GM19455 (cell line): ENCODE measurements at regions not wholly inside any gene's neighbourhood (a gene's known extent, or its start where the extent isn't known, plus 50 kb on each side); places are given as distances from the start of the nearest gene placed in this dataset.

Experiments
- ATAC-seq: cut with Tn5 transposase; IDR thresholded peaks from one replicate; pipeline ENCODE4 v1.9.1; 2021; ENCODE audit not compliant: unreplicated experiment

GRCh38 chr11:92317721-92318120, 93.1 kb downstream of the FAT3 start:
- ATAC-seq, result no peak

DNA sequence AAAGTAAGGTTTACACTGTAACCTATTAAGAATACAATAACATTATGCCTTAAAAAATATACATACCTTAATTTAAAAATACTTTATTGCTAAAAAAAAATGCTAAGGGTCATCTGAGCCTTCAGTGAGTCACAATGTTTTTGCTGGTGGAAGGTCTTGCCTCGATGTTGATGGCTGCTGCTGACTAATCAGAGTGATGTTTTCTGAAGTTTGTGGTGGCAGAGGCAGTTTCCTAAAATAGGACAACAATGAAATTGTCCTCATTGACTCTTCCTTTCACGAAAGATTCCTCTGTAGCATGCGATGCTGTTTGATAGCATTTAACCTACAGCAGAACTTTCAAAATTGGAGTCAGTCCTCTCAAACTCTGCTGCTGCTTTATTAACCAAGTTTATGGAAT, 97.6 kb downstream of the FAT3 start:
- no peak for ATAC-seq

GRCh38 chr11:92324890-92325289, 100.3 kb downstream of the FAT3 start:
- ATAC-seq, result no peak

- no peak for ATAC-seq
These were observed 100.8 kb downstream of the FAT3 start for GRCh38 chr11:92325416-92325815.

DNA sequence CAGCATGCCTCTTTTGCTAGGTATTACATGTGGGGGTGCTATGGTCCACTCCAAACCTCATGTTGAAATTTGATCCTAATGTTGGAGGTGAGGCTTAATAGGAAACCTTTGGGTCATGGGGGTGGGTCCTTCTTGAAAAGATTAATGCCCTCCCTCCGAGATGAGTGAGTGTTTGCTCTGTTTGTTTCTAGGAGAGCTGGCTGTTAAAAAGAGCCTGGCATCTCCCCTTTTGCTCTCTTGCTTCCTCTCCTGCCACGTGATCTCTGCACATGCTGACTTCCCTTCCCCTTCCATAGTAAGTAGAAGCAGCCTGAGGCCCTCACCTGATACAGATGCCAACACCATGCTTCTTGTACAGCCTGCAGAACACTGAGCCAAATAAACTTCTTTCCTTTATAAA, 104.5 kb downstream of the FAT3 start:
- ATAC-seq, result no peak

DNA sequence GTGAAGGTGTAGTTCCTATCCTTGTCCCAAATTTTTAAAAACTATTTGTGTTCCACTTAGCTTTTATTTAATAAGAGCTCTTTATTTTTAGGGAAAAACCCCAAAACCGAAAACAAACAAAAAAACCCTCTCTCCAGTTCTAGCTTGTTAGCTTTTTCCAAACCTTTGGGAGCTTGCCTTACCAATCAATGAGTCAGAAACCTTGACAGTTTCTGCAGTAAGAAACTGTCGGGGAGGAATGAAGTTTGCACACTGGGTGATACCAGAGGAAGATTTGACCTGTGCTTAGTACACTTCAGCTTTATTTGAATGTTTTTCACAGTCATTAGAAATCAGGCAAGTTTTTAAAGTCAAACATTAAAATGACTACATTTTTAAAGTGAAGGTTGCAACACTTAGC, 105.0 kb downstream of the FAT3 start:
- ATAC-seq, result no peak

DNA sequence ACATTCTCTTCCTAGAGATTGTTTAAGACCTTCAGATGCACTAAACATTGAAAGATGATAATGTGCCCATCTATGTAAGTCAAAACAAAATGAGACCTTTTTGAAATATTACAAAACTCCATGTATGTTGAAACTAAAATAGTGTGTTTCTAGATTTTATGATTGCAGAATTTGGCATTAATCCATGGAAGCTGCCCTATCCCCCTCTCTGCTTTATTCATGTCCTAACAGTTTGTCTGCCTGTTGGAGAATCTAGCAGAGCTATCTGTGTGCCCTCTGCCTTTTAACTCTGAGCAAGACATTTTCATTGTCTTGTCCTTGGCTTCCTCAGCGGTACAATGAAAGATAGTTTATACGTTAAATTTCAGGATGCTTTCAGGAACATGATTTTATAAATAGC, 105.5 kb downstream of the FAT3 start:
- no peak for ATAC-seq

DNA sequence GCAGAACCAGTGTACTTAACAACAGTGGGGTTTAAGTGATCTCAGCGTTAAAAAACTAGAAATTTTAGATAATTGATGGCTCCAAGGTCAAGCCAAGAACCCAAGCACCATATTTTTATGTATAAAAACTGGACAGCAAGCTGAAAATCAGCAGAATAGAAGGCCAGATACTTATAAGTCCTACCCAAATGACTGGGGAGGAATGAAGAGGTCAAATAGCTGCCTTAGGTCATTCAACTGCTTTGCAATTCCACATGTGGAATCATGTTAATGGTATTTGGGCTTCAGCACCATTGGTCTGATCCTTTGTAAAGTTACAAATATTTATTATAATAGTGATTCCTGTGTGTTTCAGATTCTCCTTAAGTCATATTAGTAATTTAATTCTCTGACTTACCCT, 108.4 kb downstream of the FAT3 start:
- no peak for ATAC-seq

- ATAC-seq, result no peak
These were observed 116.2 kb downstream of the FAT3 start for GRCh38 chr11:92340839-92341238.

GRCh38 chr11:92342034-92342720, 117.6 kb downstream of the FAT3 start:
- no peak for ATAC-seq

GRCh38 chr11:92342886-92343285, 118.3 kb downstream of the FAT3 start:
- ATAC-seq, result no peak

DNA sequence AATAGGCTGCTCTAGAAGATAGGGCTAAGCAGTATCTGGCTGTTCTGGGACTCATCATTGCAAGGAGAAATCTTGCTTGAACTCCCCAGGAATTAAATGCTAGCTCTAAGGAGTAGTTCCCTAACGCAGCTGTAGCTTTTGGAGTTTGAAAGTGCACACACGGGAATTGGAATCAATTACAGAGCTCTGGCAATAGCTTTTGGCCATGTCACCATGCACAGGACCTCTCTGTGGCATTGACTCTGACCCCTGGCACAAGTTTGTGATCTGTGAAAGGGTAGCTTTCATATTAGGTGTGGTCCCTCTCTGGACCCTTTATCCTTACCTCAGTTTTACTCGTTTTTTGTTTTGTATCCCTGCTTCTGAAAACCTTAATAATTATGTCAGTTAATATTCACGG, 121.6 kb downstream of the FAT3 start:
- no peak for ATAC-seq

- no peak for ATAC-seq
These were observed 122.8 kb downstream of the FAT3 start for GRCh38 chr11:92347454-92347853.

DNA sequence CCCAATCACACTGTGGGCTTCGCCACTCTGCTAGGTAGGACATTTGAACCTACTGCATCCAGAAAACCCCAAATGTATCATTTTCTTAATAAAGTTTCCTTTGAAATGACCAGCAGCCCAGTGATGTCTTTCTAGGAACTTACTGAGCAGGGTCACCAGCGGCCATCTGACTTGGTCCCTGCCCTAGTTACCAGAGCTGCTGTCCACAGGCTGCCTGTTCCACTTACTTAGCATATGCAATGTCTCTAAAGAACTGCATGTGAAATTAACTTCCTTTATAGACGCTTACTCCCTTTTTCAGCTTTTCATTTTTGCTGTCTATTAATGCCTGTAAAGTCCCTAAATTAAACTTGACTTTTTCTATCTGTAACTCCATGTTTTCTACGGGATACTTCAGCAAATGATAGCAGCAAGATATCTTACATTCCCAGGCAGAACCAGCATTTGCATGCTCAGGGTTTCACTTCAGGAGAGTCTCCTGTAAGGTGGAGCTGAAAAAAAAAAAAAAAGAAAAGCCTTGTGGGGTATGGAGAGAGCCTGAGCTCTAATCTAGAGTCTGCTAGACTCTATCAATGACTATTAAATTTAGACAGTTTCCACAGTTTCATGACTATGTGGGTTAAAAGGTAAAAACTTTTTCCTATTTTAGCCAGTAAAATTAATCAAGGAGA, 125.0 kb downstream of the FAT3 start:
- no peak for ATAC-seq

DNA sequence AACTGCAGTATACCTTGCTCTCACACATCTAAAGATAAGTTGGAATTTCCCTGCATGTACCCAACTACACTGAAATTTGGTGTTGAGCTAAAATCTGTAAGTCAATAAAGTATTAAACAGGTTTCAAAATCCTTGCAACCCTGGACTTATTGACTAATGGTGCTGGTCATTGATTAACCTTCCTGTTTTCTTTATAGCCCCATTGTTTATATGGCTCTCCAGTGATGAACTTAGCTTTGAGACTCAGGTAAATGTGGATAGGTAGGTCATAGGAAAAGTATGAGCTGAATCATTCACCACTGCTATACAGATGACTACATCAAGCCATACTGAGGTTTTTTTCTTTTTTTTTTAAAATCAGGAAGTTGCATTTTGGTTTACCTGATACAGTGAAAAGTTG, 132.7 kb downstream of the FAT3 start:
- ATAC-seq, result no peak

DNA sequence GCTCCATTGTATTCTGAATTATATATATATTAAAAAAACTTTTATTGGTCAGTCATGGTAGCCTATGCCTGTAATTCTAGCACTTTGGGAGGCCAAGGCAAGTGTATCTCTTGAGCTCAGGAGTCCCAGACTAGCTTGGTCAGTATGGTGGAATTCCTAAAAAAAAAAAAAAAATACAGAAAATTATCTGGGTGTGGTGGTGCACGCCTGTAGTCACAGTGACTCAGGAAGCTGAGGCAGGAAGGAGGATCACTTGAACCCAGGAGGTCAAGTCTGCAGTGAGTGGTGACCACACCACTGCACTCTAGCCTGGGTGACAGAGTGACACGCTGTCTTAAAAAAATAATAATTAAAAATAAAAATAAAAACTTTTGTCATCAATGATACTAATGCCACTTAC, 133.2 kb downstream of the FAT3 start:
- ATAC-seq, result no peak

DNA sequence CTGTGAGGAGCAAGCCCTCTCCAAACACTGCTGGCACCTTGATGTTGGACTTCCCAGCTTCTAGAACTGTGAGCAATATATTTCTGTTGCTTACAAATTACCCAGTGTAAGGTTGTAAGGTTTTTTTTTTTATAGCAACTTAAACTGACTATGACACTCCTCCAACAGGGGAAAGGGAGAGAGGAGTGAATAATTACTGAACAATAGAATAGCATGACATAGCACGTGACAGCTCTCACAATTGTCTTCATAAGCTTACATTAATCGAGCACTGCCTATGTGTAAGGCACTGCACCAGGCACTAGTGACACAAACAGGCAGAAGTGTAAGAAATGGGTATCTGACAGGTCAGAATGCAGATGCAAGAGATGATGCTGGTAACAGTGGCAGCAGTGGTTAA, 136.9 kb downstream of the FAT3 start:
- ATAC-seq, result no peak

DNA sequence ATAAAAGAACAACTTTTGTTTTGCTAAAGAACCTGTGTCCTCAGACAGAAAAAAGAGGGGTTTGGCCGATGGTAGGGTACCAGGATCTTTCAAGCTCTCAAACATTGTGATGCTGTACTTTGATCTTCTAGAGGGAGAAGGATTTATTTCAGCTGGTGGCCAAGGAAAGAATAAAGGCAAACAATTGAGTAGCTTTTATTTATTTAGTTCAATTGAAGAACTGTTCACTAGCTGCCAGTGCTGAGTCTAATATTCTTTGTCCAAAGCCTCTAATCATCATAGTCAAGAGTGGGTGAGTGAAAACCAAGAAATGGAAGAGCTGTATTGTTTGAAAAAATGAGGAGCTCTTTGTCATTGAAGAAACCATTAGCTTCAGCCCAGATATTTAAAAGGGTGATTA, 138.4 kb downstream of the FAT3 start:
- no peak for ATAC-seq

GRCh38 chr11:92364177-92364576, 139.6 kb downstream of the FAT3 start:
- no peak for ATAC-seq

GRCh38 chr11:92376146-92376599, 151.6 kb downstream of the FAT3 start:
- ATAC-seq, result no peak

DNA sequence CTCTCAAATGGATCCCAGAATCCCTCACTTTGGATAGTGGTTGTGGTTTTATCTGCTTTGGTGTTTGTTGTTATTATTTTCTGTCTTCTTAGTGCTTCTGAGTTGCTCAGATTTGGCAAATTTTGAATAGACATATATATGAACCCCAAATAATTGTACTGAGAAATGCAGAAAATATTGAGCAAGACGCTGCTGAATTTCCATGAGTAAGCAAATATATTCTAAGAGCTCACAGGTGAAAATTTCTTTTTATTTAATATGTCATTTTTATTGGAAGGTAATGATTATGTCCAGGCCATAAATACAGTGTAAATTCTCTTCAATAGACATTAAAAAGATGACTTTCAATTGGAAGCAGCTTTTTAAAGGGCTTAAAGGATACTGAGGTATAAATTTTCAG, 152.1 kb downstream of the FAT3 start:
- ATAC-seq, result no peak

GRCh38 chr11:92380882-92381281, 156.3 kb downstream of the FAT3 start:
- no peak for ATAC-seq

DNA sequence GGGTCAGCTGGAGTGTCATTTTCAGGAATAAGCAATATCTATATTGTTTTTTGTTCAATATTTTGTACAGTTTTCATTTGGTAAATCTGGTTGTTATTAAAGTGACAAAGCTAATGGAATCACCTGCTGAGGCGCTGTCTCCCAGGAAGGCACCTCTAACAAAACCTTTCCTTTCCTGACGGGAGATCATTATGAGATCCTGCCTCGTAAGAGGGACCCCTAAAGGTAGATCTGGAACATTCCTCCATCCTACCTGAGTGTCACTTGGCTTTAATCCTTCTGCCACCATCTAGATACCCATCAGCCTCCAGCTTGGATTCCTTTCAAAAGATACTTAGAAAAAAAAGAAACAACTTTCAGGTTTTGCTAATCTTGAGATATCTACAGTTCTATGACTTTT, 157.7 kb downstream of the FAT3 start:
- no peak for ATAC-seq
